ENCODE measurements at regions not wholly inside any gene's neighbourhood (a gene's known extent, or its start where the extent isn't known, plus 50 kb on each side); places are given as distances from the start of the nearest gene placed in this dataset.

- DNase-seq (ENCODE audit: low read depth, low spot score): no peak
- no peak for TF ChIP-seq CTCF (IDR thresholded peaks at IDR 0.05; ENCODE audit: low read depth, low read length)
- no peak overlapping the region for H3K4me3 ChIP-seq (ENCODE audit: low read depth, low read length)
- POLR2A ChIA-PET: no interaction called here
- H3K27ac ChIP-seq (ENCODE audit: low read depth, low read length): no peak overlapping the region
- CTCF ChIA-PET: interaction anchor here (0.6 kb wide), 1 partner anchor 588 kb away, joined by 3 read pairs; no protein-coding TSS in a partner anchor
- H3K27me3 ChIP-seq (ENCODE audit: control insufficient read depth, insufficient read depth, low read length): peaks cover 3% of the 10 kb centered on the region
- H3K9me3 ChIP-seq (ENCODE audit: control insufficient read depth, insufficient read depth, low read length): no peaks in the 10 kb centered on the region
These were observed 98.3 kb downstream of the ARL4C start for GRCh38 chr2:234398531-234398930.

GRCh38 chr2:234395891-234396420 lies 100.9 kb downstream of the ARL4C start:
- POLR2A ChIA-PET: no interaction called here

GRCh38 chr2:234394450-234394849 lies 102.4 kb downstream of the ARL4C start:
- CTCF ChIA-PET: no interaction called here
- no peak for DNase-seq (ENCODE audit: low read depth, low spot score)
- Histone ChIP-seq H3K27ac (ENCODE audit: low read depth, low read length) (no peak overlapping the region), H3K4me3 (ENCODE audit: low read depth, low read length) (no peak overlapping the region), H3K9me3 (ENCODE audit: control insufficient read depth, insufficient read depth, low read length) (no peaks in the 10 kb centered on the region), H3K27me3 (ENCODE audit: control insufficient read depth, insufficient read depth, low read length) (peaks cover 3% of the 10 kb centered on the region)
- TF ChIP-seq CTCF (IDR thresholded peaks at IDR 0.05; ENCODE audit: low read depth, low read length): no peak
- POLR2A ChIA-PET: no interaction called here

More at GRCh38 chr2:234395891-234396420, 100.9 kb downstream of the ARL4C start:
- Histone ChIP-seq H3K4me3 (ENCODE audit: low read depth, low read length) (no peak overlapping the region), H3K27ac (ENCODE audit: low read depth, low read length) (no peak overlapping the region), H3K9me3 (ENCODE audit: control insufficient read depth, insufficient read depth, low read length) (no peaks in the 10 kb centered on the region), H3K27me3 (ENCODE audit: control insufficient read depth, insufficient read depth, low read length) (peaks cover 3% of the 10 kb centered on the region)
- no peak for TF ChIP-seq CTCF (IDR thresholded peaks at IDR 0.05; ENCODE audit: low read depth, low read length)
- no peak for DNase-seq (ENCODE audit: low read depth, low spot score)
- CTCF ChIA-PET: interaction anchor here (1.2 kb wide), 1 partner anchor 261 kb away, joined by 3 read pairs; no protein-coding TSS in a partner anchor

- TF ChIP-seq CTCF (IDR thresholded peaks at IDR 0.05; ENCODE audit: low read depth, low read length): no peak
- POLR2A ChIA-PET: no interaction called here
- DNase-seq (ENCODE audit: low read depth, low spot score): no peak
- Histone ChIP-seq H3K9me3 (ENCODE audit: control insufficient read depth, insufficient read depth, low read length) (no peaks in the 10 kb centered on the region), H3K27ac (ENCODE audit: low read depth, low read length) (no peak overlapping the region), H3K27me3 (ENCODE audit: control insufficient read depth, insufficient read depth, low read length) (peaks cover 3% of the 10 kb centered on the region), H3K4me3 (ENCODE audit: low read depth, low read length) (no peak overlapping the region)
- CTCF ChIA-PET: no interaction called here
These were observed 103.5 kb downstream of the ARL4C start for GRCh38 chr2:234393354-234393753.

- DNase-seq (ENCODE audit: low read depth, low spot score): no peak
- H3K27ac ChIP-seq (ENCODE audit: low read depth, low read length): no peak overlapping the region
- H3K9me3 ChIP-seq (ENCODE audit: control insufficient read depth, insufficient read depth, low read length): no peaks in the 10 kb centered on the region
- ChIA-PET CTCF (no interaction called here), POLR2A (no interaction called here)
- H3K27me3 ChIP-seq (ENCODE audit: control insufficient read depth, insufficient read depth, low read length): peaks cover 3% of the 10 kb centered on the region
- TF ChIP-seq CTCF (IDR thresholded peaks at IDR 0.05; ENCODE audit: low read depth, low read length): no peak
- no peak overlapping the region for H3K4me3 ChIP-seq (ENCODE audit: low read depth, low read length)
These were observed 104.8 kb downstream of the ARL4C start for GRCh38 chr2:234392041-234392615.
